ENCODE measurements at regions not wholly inside any gene's neighbourhood (a gene's known extent, or its start where the extent isn't known, plus 50 kb on each side); places are given as distances from the start of the nearest gene placed in this dataset.

- no peak overlapping the region for H3K27ac ChIP-seq
- peaks cover 9% of the 10 kb centered on the region for H3K27me3 ChIP-seq
- H3K4me3 ChIP-seq = no peak overlapping the region
- intact Hi-C loops (cut with DNase I) = no loop called here
- H3K9me3 ChIP-seq = no peaks in the 10 kb centered on the region
- DNase-seq (peak; percentile 32), ATAC-seq (no peak)
- TF ChIP-seq CTCF (IDR thresholded peaks at IDR 0.05) = no peak
- H3K4me1 ChIP-seq = no peaks in the 10 kb centered on the region
- H3K36me3 ChIP-seq = no peaks in the 10 kb centered on the region
Observed at GRCh38 chr5:3105581-3105980, 354.1 kb upstream of the IRX2 start.

GRCh38 chr5:3105172-3105571 is 353.7 kb upstream of the IRX2 start:
- Histone ChIP-seq H3K4me1 (no peaks in the 10 kb centered on the region), H3K36me3 (no peaks in the 10 kb centered on the region), H3K9me3 (no peaks in the 10 kb centered on the region), H3K27ac (no peak overlapping the region), H3K4me3 (no peak overlapping the region), H3K27me3 (peaks cover 9% of the 10 kb centered on the region)
- no peak for TF ChIP-seq CTCF (IDR thresholded peaks at IDR 0.05)
- ATAC-seq (no peak), DNase-seq (no peak)
- intact Hi-C loops (cut with DNase I) = no loop called here

GRCh38 chr5:3104429-3105060 is 353.1 kb upstream of the IRX2 start:
- ATAC-seq (no peak), DNase-seq (peak; percentile 40)
- H3K4me1 ChIP-seq = no peaks in the 10 kb centered on the region
- H3K9me3 ChIP-seq = no peaks in the 10 kb centered on the region
- TF ChIP-seq CTCF (IDR thresholded peaks at IDR 0.05) = no peak
- H3K27me3 ChIP-seq = peaks cover 9% of the 10 kb centered on the region
- H3K27ac ChIP-seq = no peak overlapping the region
- no peaks in the 10 kb centered on the region for H3K36me3 ChIP-seq
- no peak overlapping the region for H3K4me3 ChIP-seq
- intact Hi-C loops (cut with DNase I) = no loop called here

GRCh38 chr5:3103262-3103811 is 351.9 kb upstream of the IRX2 start:
- no peaks in the 10 kb centered on the region for H3K4me1 ChIP-seq

GRCh38 chr5:3102531-3102930 is 351.1 kb upstream of the IRX2 start:
- ATAC-seq (no peak), DNase-seq (no peak)
- intact Hi-C loops (cut with DNase I) = no loop called here
- Histone ChIP-seq H3K4me1 (no peaks in the 10 kb centered on the region), H3K4me3 (no peak overlapping the region), H3K9me3 (no peaks in the 10 kb centered on the region), H3K27me3 (peaks cover 9% of the 10 kb centered on the region), H3K27ac (no peak overlapping the region), H3K36me3 (no peaks in the 10 kb centered on the region)
- TF ChIP-seq CTCF (IDR thresholded peaks at IDR 0.05) = no peak

More at GRCh38 chr5:3103262-3103811, 351.9 kb upstream of the IRX2 start:
- ATAC-seq = no peak
- H3K27me3 ChIP-seq = peaks cover 9% of the 10 kb centered on the region
- peak; percentile 31 for DNase-seq
- intact Hi-C loops (cut with DNase I) = no loop called here
- no peaks in the 10 kb centered on the region for H3K9me3 ChIP-seq
- TF ChIP-seq CTCF (IDR thresholded peaks at IDR 0.05) = no peak
- H3K36me3 ChIP-seq = no peaks in the 10 kb centered on the region
- no peak overlapping the region for H3K27ac ChIP-seq
- H3K4me3 ChIP-seq = no peak overlapping the region

Measured in upper lobe of right lung (tissue), 1 donor.